Urothelium cell line (cell line): ENCODE measurements at regions not wholly inside any gene's neighbourhood (a gene's known extent, or its start where the extent isn't known, plus 50 kb on each side); places are given as distances from the start of the nearest gene placed in this dataset.

Experiments
- DNase-seq: peaks from one replicate; pipeline ENCODE4 v3.0.0; 2011; ENCODE audit warnings: low spot score, mixed read lengths
- FAIRE-seq: peaks from 2 replicates; lab custom pipeline; 2011; peaks lifted over from hg19 to GRCh38; lab: Jason Lieb, UNC

DNA sequence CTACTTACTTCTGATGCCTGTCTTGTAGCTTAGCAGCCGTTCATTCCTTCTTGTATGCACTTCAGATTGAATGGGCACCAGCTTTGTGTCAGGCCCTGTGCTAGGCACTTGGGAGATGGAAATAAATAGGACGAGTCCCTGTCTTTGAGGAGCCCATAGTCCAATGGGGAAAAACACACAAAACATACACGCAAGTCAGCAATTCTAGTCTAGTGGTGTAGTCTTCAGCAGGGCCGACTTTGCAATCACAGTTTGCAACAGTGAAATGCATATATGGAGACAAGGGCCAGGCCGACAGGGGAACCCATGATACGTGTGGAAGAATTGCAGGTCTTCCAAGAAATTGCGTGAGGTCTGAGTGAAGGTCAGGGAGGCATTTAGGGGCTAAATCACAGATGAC lies 262.6 kb downstream of the MAF start:
- no peak for DNase-seq
- FAIRE-seq, result no peak

DNA sequence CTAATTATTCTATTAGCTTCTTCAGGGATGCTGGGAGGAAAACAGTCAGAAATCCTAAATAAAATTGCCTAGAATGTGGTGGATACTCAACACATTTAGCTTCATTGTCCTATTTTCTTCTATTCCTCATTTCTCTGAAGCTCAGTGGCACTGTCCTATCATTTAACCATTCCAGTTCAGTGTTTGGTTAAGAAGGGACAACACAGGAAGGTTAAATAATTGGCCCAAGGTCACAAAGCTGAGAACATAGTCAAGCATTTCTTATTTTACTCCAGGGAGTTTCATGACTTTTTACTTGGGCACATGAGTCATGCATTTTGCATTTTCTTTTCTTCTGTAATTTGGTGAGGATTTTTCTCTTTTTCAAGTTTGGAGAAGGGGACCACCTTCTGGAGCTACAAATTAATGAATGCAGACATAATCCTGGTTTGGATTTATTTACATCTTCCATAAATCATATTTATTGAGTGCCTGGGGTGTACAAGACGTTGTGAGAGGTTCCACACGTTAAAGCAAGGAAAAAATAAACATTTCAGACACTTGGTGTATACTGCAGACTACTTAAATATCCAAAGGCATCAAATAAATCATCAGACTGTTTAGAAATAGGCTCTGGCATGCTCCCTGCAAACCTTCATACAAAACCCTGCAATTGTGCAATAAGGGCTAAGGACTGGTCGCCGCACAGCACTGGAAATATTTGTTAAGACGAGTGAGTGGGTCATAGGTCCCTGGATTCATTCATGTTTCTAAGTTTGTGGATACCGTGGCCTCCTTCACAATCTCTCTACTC lies 263.9 kb downstream of the MAF start:
- FAIRE-seq (no peak), DNase-seq (no peak)

DNA sequence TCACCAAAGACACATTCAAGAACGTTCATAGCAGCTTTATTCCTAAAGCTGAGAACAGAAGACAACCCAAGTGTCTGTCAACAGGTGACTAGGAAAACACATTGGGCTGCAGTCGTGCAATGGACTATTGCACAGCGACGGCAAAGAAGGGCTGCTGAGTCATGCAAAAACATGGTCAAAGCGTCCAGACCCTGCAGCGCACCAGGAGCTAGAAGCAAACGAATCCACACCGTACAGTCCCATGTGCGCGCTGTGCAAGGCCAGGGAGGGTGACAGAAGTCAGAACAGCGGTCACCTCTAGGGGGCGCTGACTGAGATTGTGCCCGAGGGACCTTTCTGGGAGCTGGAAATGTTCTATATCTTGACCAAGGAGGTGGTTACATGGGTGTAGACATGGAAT lies 266.4 kb downstream of the MAF start:
- no peak for DNase-seq
- no peak for FAIRE-seq

DNA sequence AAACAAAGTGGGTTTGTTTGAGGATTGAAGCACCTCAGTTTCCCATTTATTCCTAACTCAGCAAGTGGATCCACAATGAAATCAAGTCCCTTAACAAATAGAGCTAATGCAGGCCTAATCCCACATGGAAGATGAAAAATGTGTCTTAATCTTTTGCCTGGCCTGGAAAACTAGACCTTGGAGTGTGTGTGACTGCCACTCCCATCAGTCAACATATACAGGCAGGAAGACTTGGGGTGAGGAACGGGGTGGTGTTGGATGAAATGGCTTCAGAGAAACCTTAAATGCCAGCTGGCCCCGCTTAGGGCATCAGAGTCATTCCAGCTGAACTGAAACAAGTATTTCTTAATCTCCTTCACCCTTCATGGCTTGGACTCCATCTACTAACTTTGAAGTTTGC lies 269.5 kb downstream of the MAF start:
- FAIRE-seq, result no peak
- no peak for DNase-seq

DNA sequence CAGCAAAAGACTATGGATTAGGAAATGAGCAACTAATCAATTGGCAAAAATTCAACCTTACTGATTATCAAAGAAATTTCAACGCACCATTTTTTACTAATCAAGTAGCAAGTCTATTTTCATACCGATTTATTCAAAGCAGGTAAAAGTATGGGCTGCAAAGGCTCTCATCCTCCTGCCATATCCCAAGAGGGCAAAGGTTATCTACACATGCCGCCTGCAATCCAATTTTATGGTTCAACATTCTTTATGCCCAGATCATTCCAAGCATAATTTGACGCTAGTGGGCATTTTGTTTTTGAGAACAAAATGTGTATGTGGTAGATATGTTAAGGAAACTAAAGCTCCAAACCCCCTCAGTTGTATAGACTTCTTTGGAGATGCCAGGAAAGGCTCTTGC lies 270.6 kb downstream of the MAF start:
- DNase-seq (no peak), FAIRE-seq (no peak)

DNA sequence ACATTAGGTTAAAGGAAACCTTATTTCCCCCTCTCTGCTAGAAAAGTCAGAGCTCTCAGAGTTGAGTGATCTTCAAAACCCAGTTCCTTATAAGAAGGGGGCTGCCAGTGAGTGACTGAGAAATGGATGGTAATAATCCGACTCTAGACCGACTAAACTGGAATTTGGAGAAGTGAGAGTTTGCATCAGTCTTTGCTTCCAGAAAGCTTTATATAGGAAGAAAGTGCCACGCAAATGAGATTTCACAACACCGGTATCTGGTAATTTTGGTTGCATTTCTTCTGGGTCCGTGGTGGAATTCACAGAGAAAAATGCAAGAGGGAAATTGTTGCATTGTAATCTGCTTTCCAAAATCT lies 271.4 kb downstream of the MAF start:
- DNase-seq (no peak), FAIRE-seq (no peak)

DNA sequence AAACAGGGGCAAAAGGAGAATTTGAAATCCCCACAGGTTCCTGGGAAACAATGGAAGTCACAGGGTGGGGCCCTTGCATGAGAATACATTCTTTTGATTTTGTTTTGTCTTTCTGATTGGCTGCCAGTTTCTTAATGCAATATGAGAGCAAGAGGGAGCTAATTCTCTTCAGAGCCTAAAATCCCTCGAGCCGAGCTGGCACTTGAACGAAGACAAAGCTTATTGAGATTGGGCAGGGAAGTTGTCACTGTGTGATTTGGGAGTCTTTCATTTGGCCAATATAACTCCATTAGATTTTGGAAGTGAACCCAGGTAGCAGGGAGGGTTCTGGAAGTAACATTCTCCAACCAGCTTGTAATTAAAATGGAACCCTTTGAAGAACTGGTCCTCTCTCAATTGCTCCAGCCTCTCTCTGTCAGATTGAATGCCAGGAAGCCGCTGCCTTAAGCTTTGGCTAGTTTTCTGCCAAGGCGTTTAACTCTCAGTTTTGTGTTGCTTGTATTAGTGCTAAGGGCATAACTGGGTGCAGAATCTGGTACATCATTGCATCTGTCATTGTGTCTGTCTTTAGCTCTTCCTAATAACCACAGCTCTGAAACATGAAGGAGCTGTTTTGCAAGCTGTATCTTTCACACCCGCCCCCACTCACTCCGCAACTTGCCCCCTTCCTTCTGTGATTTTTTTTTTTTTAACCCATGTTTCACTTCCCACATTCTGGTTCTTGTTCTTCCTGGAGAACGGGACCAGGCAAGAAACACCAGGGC lies 272.0 kb downstream of the MAF start:
- DNase-seq (no peak), FAIRE-seq (no peak)

DNA sequence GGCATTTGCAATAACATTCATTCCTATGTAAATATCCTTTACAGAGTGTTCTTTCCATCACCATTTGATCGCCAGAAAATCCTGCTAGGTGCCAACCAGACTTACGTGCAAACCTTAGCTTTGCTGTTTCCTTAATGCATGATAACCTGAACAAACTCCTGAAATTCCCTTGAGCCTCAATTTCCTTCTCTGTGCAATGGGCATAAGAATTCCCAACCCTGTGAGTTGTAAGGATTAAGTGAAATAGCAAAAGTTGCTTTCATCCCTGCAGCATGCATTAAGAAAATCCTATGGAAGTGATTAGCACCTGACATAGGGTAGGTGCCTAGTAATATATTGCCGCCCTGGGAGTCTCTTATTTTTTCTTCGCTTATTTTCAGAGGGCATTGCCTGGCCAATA lies 272.7 kb downstream of the MAF start:
- no peak for FAIRE-seq
- no peak for DNase-seq

DNA sequence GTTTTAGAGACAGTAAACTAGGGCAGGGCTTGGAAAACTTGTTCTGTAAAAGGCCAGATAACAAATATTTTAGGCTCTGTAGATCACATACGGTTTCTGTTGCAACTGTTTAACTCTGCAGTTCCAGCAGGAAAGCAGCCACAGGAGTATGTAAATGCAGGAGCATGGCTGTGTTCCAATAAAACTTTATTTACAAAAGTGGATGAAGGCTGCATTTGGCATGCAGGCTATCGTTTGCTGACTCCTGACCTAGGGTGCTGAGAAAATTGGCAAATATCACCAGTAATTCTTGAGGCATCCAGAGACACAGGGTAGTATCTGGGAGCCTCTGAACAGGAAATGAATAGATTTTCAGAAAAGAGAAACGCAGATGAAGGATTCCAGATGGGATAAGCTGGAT lies 274.0 kb downstream of the MAF start:
- FAIRE-seq (no peak), DNase-seq (no peak)

DNA sequence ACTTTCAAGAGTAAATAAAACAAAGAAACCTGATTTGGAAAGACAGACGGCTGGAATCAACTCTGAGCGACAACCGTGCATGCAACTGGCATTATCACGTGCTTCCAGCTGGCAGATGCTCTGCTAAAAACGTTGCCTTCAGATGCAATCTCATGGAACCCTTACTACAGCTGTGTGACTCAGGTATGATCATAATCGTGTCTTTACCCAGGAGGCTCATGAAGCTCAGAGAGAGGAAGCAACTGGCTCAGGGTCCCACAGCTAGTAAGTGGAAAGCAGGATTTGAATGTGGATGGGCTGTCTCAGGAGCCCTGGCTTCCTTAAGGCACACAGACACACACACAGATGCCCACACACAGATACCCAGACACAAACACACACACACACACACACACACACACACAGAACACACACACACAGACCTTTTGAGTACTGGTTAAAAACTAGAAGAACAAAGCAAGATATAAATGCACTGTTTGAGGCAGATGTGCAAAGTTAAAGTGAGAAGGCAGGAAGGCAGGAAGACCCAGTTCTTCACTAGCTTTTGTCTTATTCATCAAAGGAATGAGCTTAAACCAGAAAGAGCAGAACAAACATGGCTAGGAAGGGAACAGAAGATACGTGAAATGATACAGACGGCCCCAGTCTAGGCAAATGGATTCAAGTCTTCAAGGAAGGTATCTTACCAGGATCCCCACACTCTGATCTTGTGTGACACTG lies 275.2 kb downstream of the MAF start:
- DNase-seq (no peak), FAIRE-seq (no peak)

DNA sequence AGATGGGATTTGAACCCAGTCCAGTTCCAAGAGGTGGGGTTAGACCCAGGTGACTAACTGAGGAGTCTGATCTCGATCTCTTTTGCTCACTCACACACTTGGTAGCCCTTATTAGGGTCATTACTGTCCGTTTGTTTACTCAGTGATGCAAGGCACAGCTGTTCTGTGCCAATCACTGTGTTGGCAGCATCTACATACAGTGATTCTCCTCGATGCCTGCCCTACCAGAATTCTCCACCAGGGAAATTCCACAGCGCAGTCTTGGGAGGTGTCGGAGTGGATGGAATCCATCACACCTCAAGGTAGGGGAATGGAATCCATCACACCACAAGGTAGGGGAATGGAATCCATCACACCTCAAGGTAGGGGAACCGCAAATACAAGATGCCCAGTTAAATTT lies 279.6 kb downstream of the MAF start:
- DNase-seq (no peak), FAIRE-seq (no peak)

DNA sequence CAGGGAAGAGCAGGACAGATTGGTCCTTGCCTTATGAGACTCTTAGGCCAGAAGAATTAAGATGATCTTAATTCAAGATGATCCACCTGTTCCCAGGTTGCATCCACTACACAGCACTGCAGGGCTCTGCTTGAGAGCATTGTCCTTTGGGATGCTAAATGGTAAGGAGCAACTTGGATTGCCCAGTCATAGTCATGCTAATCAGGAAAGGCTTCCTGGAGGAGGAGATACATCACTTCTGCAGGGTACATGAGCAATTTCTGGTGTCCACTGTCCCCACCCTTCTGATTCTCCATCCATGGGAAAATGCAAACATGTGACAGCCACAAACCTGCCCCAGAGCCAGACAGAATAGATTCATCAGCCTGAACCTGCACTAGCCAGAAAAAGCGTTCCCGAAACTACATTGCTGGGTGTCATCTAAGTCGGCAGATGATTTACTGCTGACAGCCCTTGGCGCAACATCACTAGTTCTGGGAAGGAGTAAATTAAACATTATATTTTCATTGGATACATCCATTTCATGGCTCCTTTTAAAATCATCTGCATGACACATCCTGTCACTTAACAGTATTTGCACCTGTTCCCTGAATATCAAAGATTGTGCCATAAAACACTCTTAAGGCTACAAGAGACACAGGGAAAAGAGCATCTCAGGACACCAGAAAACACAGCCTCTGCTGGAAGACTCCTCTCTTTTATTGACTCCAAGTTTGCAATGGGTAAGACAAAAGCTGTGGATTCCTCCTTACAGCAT lies 282.2 kb downstream of the MAF start:
- DNase-seq (no peak), FAIRE-seq (no peak)

DNA sequence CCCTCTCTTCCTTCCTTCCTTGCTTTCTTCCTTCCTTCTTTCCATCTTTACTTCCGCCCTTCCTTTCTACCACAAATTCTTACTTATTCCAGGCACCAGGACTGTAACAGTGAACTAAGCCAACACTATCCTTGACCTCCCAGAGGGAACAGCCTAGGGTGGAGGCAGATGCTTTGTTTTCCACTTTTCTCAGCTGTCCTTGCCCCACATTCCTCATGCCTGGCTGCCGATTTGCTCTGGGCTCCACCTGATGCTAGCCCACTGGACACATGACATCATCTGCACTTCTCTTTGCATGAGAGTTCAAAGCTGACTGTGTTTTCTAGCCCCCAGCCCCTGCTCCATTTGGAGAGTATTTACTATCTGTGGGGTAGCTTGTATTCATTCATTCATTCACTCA lies 283.0 kb downstream of the MAF start:
- DNase-seq, result no peak
- FAIRE-seq, result no peak

DNA sequence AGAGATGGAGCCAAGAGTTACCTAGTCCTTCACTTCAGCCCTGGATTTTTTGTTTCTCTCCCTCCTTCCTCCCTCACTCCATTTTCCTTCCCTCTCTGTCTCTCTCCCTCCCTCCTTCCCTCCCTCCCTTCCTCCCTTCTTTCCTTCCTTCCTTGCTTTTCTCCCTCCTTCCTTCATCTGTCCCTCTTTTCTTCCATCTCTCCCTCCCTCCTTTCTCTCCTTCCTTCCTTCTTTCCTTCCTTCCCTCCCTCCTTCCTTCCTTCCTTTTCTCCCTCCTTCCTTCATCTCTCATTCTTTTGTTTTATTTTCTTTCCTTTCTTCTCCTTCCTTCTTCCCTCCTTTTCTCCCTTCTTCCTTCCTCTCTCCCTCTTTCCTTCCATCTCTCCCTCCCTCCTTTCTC lies 283.5 kb downstream of the MAF start:
- no peak for FAIRE-seq

DNA sequence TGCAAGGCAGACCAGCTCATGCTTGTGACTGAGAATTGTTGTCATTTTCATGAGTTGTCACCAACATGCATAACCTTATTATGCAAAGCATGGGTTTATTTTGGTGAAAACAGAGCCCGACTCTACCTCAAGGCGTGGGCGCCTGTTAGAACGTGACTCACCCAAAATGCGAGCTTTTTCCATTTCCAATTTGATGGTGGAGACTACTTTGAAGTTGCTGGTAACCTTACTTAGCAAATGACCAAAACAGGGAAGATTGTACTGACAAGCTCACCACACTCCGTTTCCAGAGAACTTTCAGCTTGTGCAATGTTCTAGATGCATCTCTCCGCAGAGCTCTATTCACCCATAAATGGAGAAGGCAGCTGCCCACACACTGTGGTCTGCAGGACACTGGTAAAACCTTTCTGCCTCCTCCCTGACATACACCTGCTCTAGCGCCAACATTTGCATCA lies 284.5 kb downstream of the MAF start:
- FAIRE-seq (no peak), DNase-seq (no peak)

More for the DNA sequence above, 283.5 kb downstream of the MAF start:
- no peak for DNase-seq

DNA sequence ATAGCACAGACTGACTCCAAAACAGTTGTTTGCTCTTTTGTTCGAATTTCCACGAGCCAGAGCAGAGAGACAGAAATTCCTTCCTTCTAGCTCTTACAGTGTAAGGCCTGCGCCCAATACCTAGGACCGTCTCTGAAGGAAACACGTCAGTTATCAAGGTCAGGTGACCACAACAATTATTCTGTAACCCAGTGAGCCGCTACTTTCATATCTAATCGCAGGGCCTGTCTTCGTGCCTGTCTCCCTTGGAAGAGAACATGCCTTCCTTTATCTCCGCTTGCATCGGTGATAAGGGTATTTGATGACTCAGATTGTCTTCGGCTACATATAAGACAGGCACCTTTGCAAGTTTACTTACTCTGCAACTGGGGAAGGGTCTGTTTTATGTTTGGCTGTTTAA lies 288.0 kb downstream of the MAF start:
- DNase-seq (no peak), FAIRE-seq (no peak)

DNA sequence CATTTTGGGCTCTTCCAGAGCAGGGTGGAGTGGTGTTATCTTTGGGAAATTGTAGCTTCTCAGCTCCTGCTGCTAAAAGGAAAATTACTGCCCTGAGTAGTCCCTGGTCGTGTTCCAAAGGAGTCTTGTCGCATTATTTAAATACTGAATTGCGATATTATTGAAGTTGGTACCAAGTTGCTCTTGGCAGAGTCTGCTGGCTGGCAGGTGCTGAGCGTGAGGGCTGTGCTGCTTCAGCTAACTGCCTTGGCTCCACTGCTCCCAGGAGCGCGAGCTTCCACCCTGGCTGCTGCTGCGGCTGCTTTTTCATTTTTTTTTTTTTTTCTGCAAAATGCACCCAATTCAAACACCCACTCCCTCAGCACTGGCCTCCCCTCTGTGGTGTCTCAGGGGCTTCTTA lies 289.8 kb downstream of the MAF start:
- FAIRE-seq (no peak), DNase-seq (no peak)

DNA sequence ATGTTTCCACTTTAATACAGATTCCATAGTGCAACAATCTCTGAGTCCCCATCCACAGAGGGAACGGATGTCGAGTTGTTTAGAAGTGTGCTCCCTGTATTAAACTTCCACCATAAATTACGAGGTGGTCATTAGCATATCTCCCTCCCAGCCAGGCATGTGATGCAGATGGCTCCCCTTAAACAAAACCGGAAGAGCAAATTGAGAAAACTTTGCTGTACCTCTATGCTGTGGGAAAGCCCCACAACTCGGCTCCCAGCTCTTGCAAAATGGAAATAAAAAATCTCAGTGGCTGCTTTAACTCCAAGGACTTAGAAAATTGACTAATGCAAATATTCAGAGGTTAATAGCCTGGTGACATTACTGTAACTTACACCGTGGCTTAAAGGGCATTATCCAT lies 290.9 kb downstream of the MAF start:
- DNase-seq, result no peak

DNA sequence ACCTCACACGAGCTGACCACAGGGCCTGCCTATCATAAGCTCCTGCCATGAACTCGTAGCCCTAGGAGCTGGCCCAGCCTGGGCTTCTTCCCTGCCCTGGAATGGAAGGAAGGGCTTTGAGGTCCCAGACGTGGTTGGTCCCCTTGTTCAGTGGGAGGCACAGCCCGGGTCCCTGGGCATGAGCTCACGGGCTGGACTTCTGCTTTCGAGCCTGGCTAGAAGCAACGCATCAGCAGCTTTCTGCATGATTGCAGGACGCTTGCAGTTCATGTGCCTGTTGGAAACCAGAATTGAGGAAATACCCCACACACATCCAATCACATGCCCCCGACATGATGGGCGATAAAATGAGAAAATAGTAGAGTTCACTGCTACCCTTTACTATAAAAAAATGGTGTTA lies 293.3 kb downstream of the MAF start:
- FAIRE-seq (no peak), DNase-seq (no peak)

More for the DNA sequence above, 290.9 kb downstream of the MAF start:
- no peak for FAIRE-seq

DNA sequence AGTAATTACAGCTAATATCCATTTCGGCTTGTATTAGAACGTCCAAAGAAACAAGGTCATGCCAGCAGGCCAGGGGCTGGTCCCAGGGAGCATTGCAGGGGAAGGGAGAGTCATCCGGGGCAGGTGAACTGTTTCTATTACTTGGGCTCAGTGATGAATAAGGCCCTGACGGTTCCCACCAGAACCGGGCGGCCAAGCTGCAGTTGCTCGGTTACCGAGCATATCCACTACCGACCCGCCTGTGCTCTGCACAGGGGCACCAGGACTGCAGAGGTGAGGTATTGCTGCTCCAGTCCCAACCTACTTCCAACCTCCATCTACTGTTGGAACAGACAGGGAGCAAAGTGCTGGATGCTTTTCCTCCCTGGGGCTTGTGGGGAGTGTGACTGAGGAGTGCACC lies 295.5 kb downstream of the MAF start:
- DNase-seq (no peak), FAIRE-seq (no peak)

DNA sequence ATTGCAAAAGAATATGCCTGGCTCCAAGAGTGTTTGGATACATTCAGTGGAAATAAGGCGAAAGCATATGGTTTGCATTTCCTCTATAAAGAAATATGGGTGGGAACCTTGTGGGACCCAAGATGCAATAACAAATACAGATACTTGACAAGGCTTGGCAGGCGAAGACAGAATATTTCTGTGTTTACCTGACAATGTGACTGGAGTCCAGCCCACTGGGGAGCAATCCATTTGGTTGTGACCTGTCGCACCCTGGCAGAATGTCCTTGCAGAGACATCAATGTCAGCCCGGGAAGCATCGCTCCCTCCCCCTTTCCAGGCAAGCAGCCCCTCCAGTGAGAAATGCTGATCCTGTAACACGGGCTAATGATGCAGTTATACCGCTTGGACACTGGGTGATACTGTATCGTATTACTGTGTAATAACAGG lies 296.6 kb downstream of the MAF start:
- FAIRE-seq (no peak), DNase-seq (no peak)
